SU-DHL-6 (cell line): ENCODE measurements at regions not wholly inside any gene's neighbourhood (a gene's known extent, or its start where the extent isn't known, plus 50 kb on each side); places are given as distances from the start of the nearest gene placed in this dataset.

ENCODE experiments used
- H2AFZ ChIP-seq: fragments of 200-600 bp; sonication (generic); 2 replicates; pipeline ENCODE4 v1.6.1; 2014; ENCODE audit warnings: low read depth, mild to moderate bottlenecking, moderate library complexity, mixed read lengths, antibody characterized with exemption, low read length; ENCODE audit not compliant: severe bottlenecking
- H3F3A ChIP-seq: fragments of 200-600 bp; shearing (Covaris generic); 2 replicates; pipeline ENCODE4 v1.6.0; 2016; ENCODE audit warnings: antibody characterized with exemption, mild to moderate bottlenecking; ENCODE audit not compliant: insufficient read depth
- H3K27ac ChIP-seq: fragments of 200-600 bp; sonication (generic); 2 replicates; pipeline ENCODE4 v1.5.1; 2016; ENCODE audit warnings: low read depth, mild to moderate bottlenecking, low read length, moderate library complexity, mixed read lengths
- H3K27me3 ChIP-seq: fragments of 200-600 bp; sonication (generic), shearing (Covaris generic); 2 replicates; pipeline ENCODE4 v1.6.0; 2014; ENCODE audit warnings: mild to moderate bottlenecking, low read length
- H3K36me3 ChIP-seq: fragments of 200-600 bp; sonication (generic); 2 replicates; pipeline ENCODE4 v1.6.1; 2014; ENCODE audit warnings: mild to moderate bottlenecking, low read length, mixed read lengths
- H3K4me2 ChIP-seq: fragments of 300-600, 200-600 bp; shearing (Covaris generic), sonication (generic); 2 replicates; pipeline ENCODE4 v1.6.0; 2014; ENCODE audit warnings: low read length, low read depth, mild to moderate bottlenecking; ENCODE audit not compliant: poor library complexity, severe bottlenecking
- H3K4me3 ChIP-seq: fragments of 200-600 bp; sonication (generic); 2 replicates; pipeline ENCODE4 v1.5.1; 2014; ENCODE audit warnings: antibody characterized with exemption, low read length, mild to moderate bottlenecking, mixed read lengths; ENCODE audit not compliant: insufficient read depth, poor library complexity, severe bottlenecking
- H3K79me2 ChIP-seq: fragments of 200-600 bp; sonication (generic); 2 replicates; pipeline ENCODE4 v1.6.1; 2014; ENCODE audit warnings: mild to moderate bottlenecking, low read length, moderate library complexity; ENCODE audit not compliant: insufficient read depth
- H3K9ac ChIP-seq: fragments of 200-600 bp; sonication (generic); 2 replicates; pipeline ENCODE4 v1.7.0; 2014; ENCODE audit warnings: mild to moderate bottlenecking, low read length
- H3K9me2 ChIP-seq: fragments of 200-600 bp; sonication (generic); replicated peaks from 2 replicates; pipeline ENCODE4 v1.6.1; 2014; ENCODE audit warnings: low read length; ENCODE audit not compliant: insufficient read depth
- H3K9me3 ChIP-seq: fragments of 200-600 bp; sonication (generic); 2 replicates; pipeline ENCODE4 v1.6.1; 2014; ENCODE audit warnings: low read length, mixed read lengths; ENCODE audit not compliant: insufficient read depth
- H4K20me1 ChIP-seq: fragments of 200-600 bp; sonication (generic); 2 replicates; pipeline ENCODE4 v1.6.1; 2014; ENCODE audit warnings: low read depth, mild to moderate bottlenecking, antibody characterized with exemption, low read length, moderate library complexity, mixed read lengths
- CTCF ChIP-seq: fragments of 200-600 bp; sonication (generic); IDR thresholded peaks from one replicate; pipeline ENCODE4 v1.5.1; 2017; ENCODE audit warnings: antibody characterized with exemption, mild to moderate bottlenecking, low read length, moderate library complexity; ENCODE audit not compliant: insufficient read depth, poor library complexity, severe bottlenecking
- EZH2phosphoT487 ChIP-seq: fragments of 200-600 bp; sonication (generic), shearing (Covaris generic); conservative IDR thresholded peaks from 2 replicates; pipeline ENCODE4 v1.6.1; 2018; ENCODE audit warnings: mild to moderate bottlenecking, antibody characterized with exemption, low read length, moderate library complexity, mixed read lengths

- H4K20me1 ChIP-seq, result no peaks in the 10 kb centered on the region
- no peak for TF ChIP-seq EZH2phosphoT487
- no peak for TF ChIP-seq CTCF
- no peak overlapping the region for H3K4me2 ChIP-seq
- H3K9me2 ChIP-seq, result no peaks in the 10 kb centered on the region
- H3K27ac ChIP-seq, result no peak overlapping the region
- no peaks in the 10 kb centered on the region for H3K27me3 ChIP-seq
- H3K4me3 ChIP-seq, result no peak overlapping the region
- no peak overlapping the region for H2AFZ ChIP-seq
- H3K36me3 ChIP-seq, result no peaks in the 10 kb centered on the region
- no peaks in the 10 kb centered on the region for H3K9me3 ChIP-seq
- no peaks in the 10 kb centered on the region for H3F3A ChIP-seq
- no peaks in the 10 kb centered on the region for H3K79me2 ChIP-seq
- no peak overlapping the region for H3K9ac ChIP-seq
Observed at GRCh38 chr17:12247761-12248160, 227.1 kb downstream of the MAP2K4 start.

GRCh38 chr17:12250973-12251372 is 230.3 kb downstream of the MAP2K4 start:
- Histone ChIP-seq H4K20me1 (no peaks in the 10 kb centered on the region), H2AFZ (no peak overlapping the region), H3K36me3 (no peaks in the 10 kb centered on the region), H3K79me2 (no peaks in the 10 kb centered on the region), H3K4me2 (no peak overlapping the region), H3K4me3 (no peak overlapping the region), H3K9ac (no peak overlapping the region), H3K27ac (no peak overlapping the region), H3K9me3 (no peaks in the 10 kb centered on the region), H3K27me3 (no peaks in the 10 kb centered on the region), H3K9me2 (no peaks in the 10 kb centered on the region), H3F3A (no peaks in the 10 kb centered on the region)
- no peak for TF ChIP-seq EZH2phosphoT487
- no peak for TF ChIP-seq CTCF

GRCh38 chr17:12252462-12252861 is 231.8 kb downstream of the MAP2K4 start:
- Histone ChIP-seq H3K36me3 (no peaks in the 10 kb centered on the region), H3F3A (no peaks in the 10 kb centered on the region), H2AFZ (no peak overlapping the region), H3K9me3 (no peaks in the 10 kb centered on the region), H3K27me3 (no peaks in the 10 kb centered on the region), H3K4me2 (no peak overlapping the region), H3K9me2 (no peaks in the 10 kb centered on the region), H3K4me3 (no peak overlapping the region), H4K20me1 (no peaks in the 10 kb centered on the region), H3K79me2 (no peaks in the 10 kb centered on the region), H3K9ac (no peak overlapping the region), H3K27ac (no peak overlapping the region)
- no peak for TF ChIP-seq EZH2phosphoT487
- TF ChIP-seq CTCF, result no peak

- TF ChIP-seq CTCF, result no peak
- no peak for TF ChIP-seq EZH2phosphoT487
- Histone ChIP-seq H4K20me1 (no peaks in the 10 kb centered on the region), H3K9me2 (no peaks in the 10 kb centered on the region), H3K9me3 (no peaks in the 10 kb centered on the region), H3K4me2 (no peak overlapping the region), H3K9ac (no peak overlapping the region), H3K4me3 (no peak overlapping the region), H3K27ac (no peak overlapping the region), H3K27me3 (no peaks in the 10 kb centered on the region), H2AFZ (no peak overlapping the region), H3K36me3 (no peaks in the 10 kb centered on the region), H3F3A (no peaks in the 10 kb centered on the region), H3K79me2 (no peaks in the 10 kb centered on the region)
Observed at GRCh38 chr17:12254460-12254859, 233.8 kb downstream of the MAP2K4 start.
